ENCODE measurements at regions not wholly inside any gene's neighbourhood (a gene's known extent, or its start where the extent isn't known, plus 50 kb on each side); places are given as distances from the start of the nearest gene placed in this dataset.

- no peaks in the 10 kb centered on the region for H3K4me1 Mint-ChIP-seq
- no peak overlapping the region for H3K4me3 Mint-ChIP-seq
- Histone ChIP-seq H3K4me1 (ENCODE audit: control insufficient read depth, insufficient read depth, low read length) (no peaks in the 10 kb centered on the region), H3K36me3 (ENCODE audit: control insufficient read depth, insufficient read depth, low read length) (no peaks in the 10 kb centered on the region), H3K27ac (ENCODE audit: low read length) (no peak overlapping the region), H3K9me3 (ENCODE audit: control insufficient read depth, insufficient read depth, low read length) (no peaks in the 10 kb centered on the region), H3K4me3 (ENCODE audit: low read length) (no peak overlapping the region), H3K27me3 (ENCODE audit: control insufficient read depth, insufficient read depth, low read length) (no peaks in the 10 kb centered on the region)
- H3K36me3 Mint-ChIP-seq = no peaks in the 10 kb centered on the region
- TF ChIP-seq, protein P1, sequence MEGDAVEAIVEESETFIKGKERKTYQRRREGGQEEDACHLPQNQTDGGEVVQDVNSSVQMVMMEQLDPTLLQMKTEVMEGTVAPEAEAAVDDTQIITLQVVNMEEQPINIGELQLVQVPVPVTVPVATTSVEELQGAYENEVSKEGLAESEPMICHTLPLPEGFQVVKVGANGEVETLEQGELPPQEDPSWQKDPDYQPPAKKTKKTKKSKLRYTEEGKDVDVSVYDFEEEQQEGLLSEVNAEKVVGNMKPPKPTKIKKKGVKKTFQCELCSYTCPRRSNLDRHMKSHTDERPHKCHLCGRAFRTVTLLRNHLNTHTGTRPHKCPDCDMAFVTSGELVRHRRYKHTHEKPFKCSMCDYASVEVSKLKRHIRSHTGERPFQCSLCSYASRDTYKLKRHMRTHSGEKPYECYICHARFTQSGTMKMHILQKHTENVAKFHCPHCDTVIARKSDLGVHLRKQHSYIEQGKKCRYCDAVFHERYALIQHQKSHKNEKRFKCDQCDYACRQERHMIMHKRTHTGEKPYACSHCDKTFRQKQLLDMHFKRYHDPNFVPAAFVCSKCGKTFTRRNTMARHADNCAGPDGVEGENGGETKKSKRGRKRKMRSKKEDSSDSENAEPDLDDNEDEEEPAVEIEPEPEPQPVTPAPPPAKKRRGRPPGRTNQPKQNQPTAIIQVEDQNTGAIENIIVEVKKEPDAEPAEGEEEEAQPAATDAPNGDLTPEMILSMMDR (IDR thresholded peaks at IDR 0.05) = no peak
- H3K27me3 Mint-ChIP-seq (ENCODE audit: low read depth in 2 of 2) = no peaks in the 10 kb centered on the region
- 98% methylated on average over 3 of the region's 3 CpGs for WGBS (ENCODE audit: insufficient coverage)
- no peak for DNase-seq
- H3K9me3 Mint-ChIP-seq = no peaks in the 10 kb centered on the region
- H3K27ac Mint-ChIP-seq = no peak overlapping the region
- intact Hi-C loops (cut with micrococcal nuclease) = no loop called here
- no peak for ATAC-seq
Measured at GRCh38 chr9:109707355-109707754, 72.6 kb upstream of the PALM2AKAP2 start.

DNA sequence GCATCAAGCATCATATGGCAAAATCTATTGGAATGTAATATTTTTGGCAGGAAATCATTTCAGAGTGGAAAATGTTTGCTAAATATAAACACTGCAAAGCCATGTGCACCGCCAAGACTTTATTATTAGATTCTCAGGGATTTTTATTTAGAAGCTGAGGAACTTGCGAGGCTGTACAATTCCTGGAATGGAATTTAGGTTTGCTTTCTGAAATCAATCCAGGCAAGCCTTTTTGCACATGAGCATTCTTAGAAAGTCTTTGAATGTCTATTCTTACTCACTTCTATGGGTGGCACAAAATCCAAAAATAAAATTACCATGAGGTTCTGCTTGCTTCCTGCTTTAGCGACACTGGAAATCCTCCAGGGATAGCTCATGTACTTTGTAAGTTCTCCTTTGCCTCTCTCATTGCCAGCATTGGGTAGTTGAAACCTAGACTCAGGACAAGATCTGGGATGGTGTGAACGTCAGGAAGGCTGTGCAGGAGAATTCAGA, 71.5 kb upstream of the PALM2AKAP2 start:
- no peaks in the 10 kb centered on the region for H3K9me3 ChIP-seq (ENCODE audit: control insufficient read depth, insufficient read depth, low read length)
- no peak overlapping the region for H3K4me3 ChIP-seq (ENCODE audit: low read length)
- Mint-ChIP-seq H3K27me3 (ENCODE audit: low read depth in 2 of 2) (no peaks in the 10 kb centered on the region), H3K27ac (no peak overlapping the region), H3K9me3 (no peaks in the 10 kb centered on the region), H3K36me3 (no peaks in the 10 kb centered on the region), H3K4me1 (no peaks in the 10 kb centered on the region), H3K4me3 (no peak overlapping the region)
- no peaks in the 10 kb centered on the region for H3K4me1 ChIP-seq (ENCODE audit: control insufficient read depth, insufficient read depth, low read length)
- no peaks in the 10 kb centered on the region for H3K36me3 ChIP-seq (ENCODE audit: control insufficient read depth, insufficient read depth, low read length)
- WGBS (ENCODE audit: insufficient coverage) = 70% methylated on average over 4 of the region's 4 CpGs
- intact Hi-C loops (cut with micrococcal nuclease) = no loop called here
- no peaks in the 10 kb centered on the region for H3K27me3 ChIP-seq (ENCODE audit: control insufficient read depth, insufficient read depth, low read length)
- TF ChIP-seq, protein P1 (IDR thresholded peaks at IDR 0.05) = no peak
- H3K27ac ChIP-seq (ENCODE audit: low read length) = no peak overlapping the region
- DNase-seq = no peak
- ATAC-seq = no peak

GRCh38 chr9:109709866-109710265, 70.1 kb upstream of the PALM2AKAP2 start:
- WGBS (ENCODE audit: insufficient coverage) = 76% methylated on average over 3 of the region's 3 CpGs

DNA sequence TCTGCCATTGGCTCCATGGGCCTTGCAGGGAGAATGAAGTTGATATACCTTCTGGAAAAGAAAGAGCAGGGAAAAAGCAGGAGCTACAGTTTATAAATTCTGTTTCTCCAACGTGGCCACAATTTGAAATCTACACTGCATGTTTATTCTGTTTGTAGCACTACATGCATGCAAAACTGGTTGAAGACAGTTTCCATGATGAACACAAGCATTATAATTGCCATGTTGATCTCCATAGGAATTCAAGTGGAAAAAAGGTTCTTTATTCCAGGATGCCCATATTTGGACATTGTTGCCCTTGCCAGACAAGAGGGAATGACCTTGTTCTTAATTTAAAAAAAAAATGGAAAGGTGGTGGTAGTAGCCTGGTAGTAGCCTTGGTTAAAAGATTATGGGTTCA, 69.2 kb upstream of the PALM2AKAP2 start:
- Mint-ChIP-seq H3K4me1 (no peaks in the 10 kb centered on the region), H3K27ac (no peak overlapping the region), H3K27me3 (ENCODE audit: low read depth in 2 of 2) (no peaks in the 10 kb centered on the region), H3K36me3 (no peaks in the 10 kb centered on the region), H3K4me3 (no peak overlapping the region), H3K9me3 (no peaks in the 10 kb centered on the region)
- DNase-seq (no peak), ATAC-seq (no peak)
- TF ChIP-seq, protein P1 (IDR thresholded peaks at IDR 0.05) = no peak
- Histone ChIP-seq H3K4me1 (ENCODE audit: control insufficient read depth, insufficient read depth, low read length) (no peaks in the 10 kb centered on the region), H3K27ac (ENCODE audit: low read length) (no peak overlapping the region), H3K27me3 (ENCODE audit: control insufficient read depth, insufficient read depth, low read length) (no peaks in the 10 kb centered on the region), H3K9me3 (ENCODE audit: control insufficient read depth, insufficient read depth, low read length) (peaks cover 3% of the 10 kb centered on the region), H3K36me3 (ENCODE audit: control insufficient read depth, insufficient read depth, low read length) (no peaks in the 10 kb centered on the region), H3K4me3 (ENCODE audit: low read length) (no peak overlapping the region)
- 50% methylated on average over 1 of the region's 1 CpG for WGBS (ENCODE audit: insufficient coverage)
- intact Hi-C loops (cut with micrococcal nuclease) = no loop called here

More at GRCh38 chr9:109709866-109710265, 70.1 kb upstream of the PALM2AKAP2 start:
- no peaks in the 10 kb centered on the region for H3K9me3 Mint-ChIP-seq
- DNase-seq = no peak
- intact Hi-C loops (cut with micrococcal nuclease) = no loop called here
- TF ChIP-seq, protein P1 (IDR thresholded peaks at IDR 0.05) = no peak
- Histone ChIP-seq H3K4me1 (ENCODE audit: control insufficient read depth, insufficient read depth, low read length) (no peaks in the 10 kb centered on the region), H3K9me3 (ENCODE audit: control insufficient read depth, insufficient read depth, low read length) (no peaks in the 10 kb centered on the region), H3K4me3 (ENCODE audit: low read length) (no peak overlapping the region), H3K27me3 (ENCODE audit: control insufficient read depth, insufficient read depth, low read length) (no peaks in the 10 kb centered on the region), H3K27ac (ENCODE audit: low read length) (no peak overlapping the region), H3K36me3 (ENCODE audit: control insufficient read depth, insufficient read depth, low read length) (no peaks in the 10 kb centered on the region)
- H3K4me1 Mint-ChIP-seq = no peaks in the 10 kb centered on the region
- no peaks in the 10 kb centered on the region for H3K36me3 Mint-ChIP-seq
- H3K27ac Mint-ChIP-seq = no peak overlapping the region
- no peak for ATAC-seq
- H3K27me3 Mint-ChIP-seq (ENCODE audit: low read depth in 2 of 2) = no peaks in the 10 kb centered on the region
- no peak overlapping the region for H3K4me3 Mint-ChIP-seq

All from natural killer cell (primary cell).